ENCODE measurements at regions not wholly inside any gene's neighbourhood (a gene's known extent, or its start where the extent isn't known, plus 50 kb on each side); places are given as distances from the start of the nearest gene placed in this dataset.

- H3K27ac ChIP-seq, result no peak overlapping the region
- DNase-seq (ENCODE audit: low read depth, low spot score), result no peak
Measured at GRCh38 chr1:239322369-239322768, 64.0 kb upstream of the CHRM3 start.

GRCh38 chr1:239321877-239322276 lies 64.5 kb upstream of the CHRM3 start:
- no peak overlapping the region for H3K27ac ChIP-seq
- DNase-seq (ENCODE audit: low read depth, low spot score), result no peak

- DNase-seq (ENCODE audit: low read depth, low spot score), result no peak
- H3K27ac ChIP-seq, result no peak overlapping the region
Measured at GRCh38 chr1:239317948-239318347, 68.4 kb upstream of the CHRM3 start.

GRCh38 chr1:239315631-239316217 lies 70.6 kb upstream of the CHRM3 start:
- no peak for DNase-seq (ENCODE audit: low read depth, low spot score)
- H3K27ac ChIP-seq, result no peak overlapping the region

- no peak overlapping the region for H3K27ac ChIP-seq
- no peak for DNase-seq (ENCODE audit: low read depth, low spot score)
Measured at GRCh38 chr1:239311331-239311730, 75.0 kb upstream of the CHRM3 start.

GRCh38 chr1:239308701-239309333 lies 77.6 kb upstream of the CHRM3 start:
- DNase-seq (ENCODE audit: low read depth, low spot score), result no peak
- H3K27ac ChIP-seq, result no peak overlapping the region

- H3K27ac ChIP-seq, result no peak overlapping the region
- DNase-seq (ENCODE audit: low read depth, low spot score), result no peak
Measured at GRCh38 chr1:239307886-239308285, 78.5 kb upstream of the CHRM3 start.

- H3K27ac ChIP-seq, result no peak overlapping the region
- DNase-seq (ENCODE audit: low read depth, low spot score), result no peak
Measured at GRCh38 chr1:239306426-239306825, 79.9 kb upstream of the CHRM3 start.

- DNase-seq (ENCODE audit: low read depth, low spot score), result no peak
- H3K27ac ChIP-seq, result no peak overlapping the region
Measured at GRCh38 chr1:239303289-239303688, 83.1 kb upstream of the CHRM3 start.

- no peak for DNase-seq (ENCODE audit: low read depth, low spot score)
- no peak overlapping the region for H3K27ac ChIP-seq
Measured at GRCh38 chr1:239302696-239303095, 83.7 kb upstream of the CHRM3 start.

- H3K27ac ChIP-seq, result no peak overlapping the region
- no peak for DNase-seq (ENCODE audit: low read depth, low spot score)
Measured at GRCh38 chr1:239301251-239301650, 85.1 kb upstream of the CHRM3 start.

GRCh38 chr1:239297910-239298309 lies 88.5 kb upstream of the CHRM3 start:
- DNase-seq (ENCODE audit: low read depth, low spot score), result no peak
- no peak overlapping the region for H3K27ac ChIP-seq

GRCh38 chr1:239293350-239294110 lies 92.8 kb upstream of the CHRM3 start:
- no peak for DNase-seq (ENCODE audit: low read depth, low spot score)

GRCh38 chr1:239288820-239289554 lies 97.4 kb upstream of the CHRM3 start:
- H3K27ac ChIP-seq, result no peak overlapping the region
- DNase-seq (ENCODE audit: low read depth, low spot score), result no peak

More at GRCh38 chr1:239293350-239294110, 92.8 kb upstream of the CHRM3 start:
- H3K27ac ChIP-seq, result no peak overlapping the region

GRCh38 chr1:239287296-239287695 lies 99.1 kb upstream of the CHRM3 start:
- no peak overlapping the region for H3K27ac ChIP-seq
- no peak for DNase-seq (ENCODE audit: low read depth, low spot score)

- H3K27ac ChIP-seq, result no peak overlapping the region
- DNase-seq (ENCODE audit: low read depth, low spot score), result no peak
Measured at GRCh38 chr1:239283216-239283615, 103.2 kb upstream of the CHRM3 start.

- H3K27ac ChIP-seq, result no peak overlapping the region
Measured at GRCh38 chr1:239282411-239282810, 104.0 kb upstream of the CHRM3 start.

GRCh38 chr1:239276051-239276450 lies 110.3 kb upstream of the CHRM3 start:
- no peak overlapping the region for H3K27ac ChIP-seq
- DNase-seq (ENCODE audit: low read depth, low spot score), result no peak

More at GRCh38 chr1:239282411-239282810, 104.0 kb upstream of the CHRM3 start:
- no peak for DNase-seq (ENCODE audit: low read depth, low spot score)

GRCh38 chr1:239274242-239274830 lies 112.0 kb upstream of the CHRM3 start:
- no peak overlapping the region for H3K27ac ChIP-seq
- DNase-seq (ENCODE audit: low read depth, low spot score), result no peak

- DNase-seq (ENCODE audit: low read depth, low spot score), result no peak
- no peak overlapping the region for H3K27ac ChIP-seq
Measured at GRCh38 chr1:239270509-239270908, 115.9 kb upstream of the CHRM3 start.
